ENCODE measurements at regions not wholly inside any gene's neighbourhood (a gene's known extent, or its start where the extent isn't known, plus 50 kb on each side); places are given as distances from the start of the nearest gene placed in this dataset.

- TF ChIP-seq, protein P1, sequence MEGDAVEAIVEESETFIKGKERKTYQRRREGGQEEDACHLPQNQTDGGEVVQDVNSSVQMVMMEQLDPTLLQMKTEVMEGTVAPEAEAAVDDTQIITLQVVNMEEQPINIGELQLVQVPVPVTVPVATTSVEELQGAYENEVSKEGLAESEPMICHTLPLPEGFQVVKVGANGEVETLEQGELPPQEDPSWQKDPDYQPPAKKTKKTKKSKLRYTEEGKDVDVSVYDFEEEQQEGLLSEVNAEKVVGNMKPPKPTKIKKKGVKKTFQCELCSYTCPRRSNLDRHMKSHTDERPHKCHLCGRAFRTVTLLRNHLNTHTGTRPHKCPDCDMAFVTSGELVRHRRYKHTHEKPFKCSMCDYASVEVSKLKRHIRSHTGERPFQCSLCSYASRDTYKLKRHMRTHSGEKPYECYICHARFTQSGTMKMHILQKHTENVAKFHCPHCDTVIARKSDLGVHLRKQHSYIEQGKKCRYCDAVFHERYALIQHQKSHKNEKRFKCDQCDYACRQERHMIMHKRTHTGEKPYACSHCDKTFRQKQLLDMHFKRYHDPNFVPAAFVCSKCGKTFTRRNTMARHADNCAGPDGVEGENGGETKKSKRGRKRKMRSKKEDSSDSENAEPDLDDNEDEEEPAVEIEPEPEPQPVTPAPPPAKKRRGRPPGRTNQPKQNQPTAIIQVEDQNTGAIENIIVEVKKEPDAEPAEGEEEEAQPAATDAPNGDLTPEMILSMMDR (IDR thresholded peaks at IDR 0.05; ENCODE audit: low read depth, low read length, missing control alignments) = no peak
- DNase-seq (ENCODE audit: extremely low read depth, low read depth) = no peak
- H3K4me3 ChIP-seq (replicated peaks; ENCODE audit: low read depth, low read length) = no peak overlapping the region
Observed at GRCh38 chr4:59841698-59842097, 1358.4 kb upstream of the ADGRL3 start.

- H3K4me3 ChIP-seq (replicated peaks; ENCODE audit: low read depth, low read length) = no peak overlapping the region
- no peak for DNase-seq (ENCODE audit: extremely low read depth, low read depth)
- TF ChIP-seq, protein P1 (IDR thresholded peaks at IDR 0.05; ENCODE audit: low read depth, low read length, missing control alignments) = no peak
Observed at GRCh38 chr4:59848457-59848856, 1351.7 kb upstream of the ADGRL3 start.

DNA sequence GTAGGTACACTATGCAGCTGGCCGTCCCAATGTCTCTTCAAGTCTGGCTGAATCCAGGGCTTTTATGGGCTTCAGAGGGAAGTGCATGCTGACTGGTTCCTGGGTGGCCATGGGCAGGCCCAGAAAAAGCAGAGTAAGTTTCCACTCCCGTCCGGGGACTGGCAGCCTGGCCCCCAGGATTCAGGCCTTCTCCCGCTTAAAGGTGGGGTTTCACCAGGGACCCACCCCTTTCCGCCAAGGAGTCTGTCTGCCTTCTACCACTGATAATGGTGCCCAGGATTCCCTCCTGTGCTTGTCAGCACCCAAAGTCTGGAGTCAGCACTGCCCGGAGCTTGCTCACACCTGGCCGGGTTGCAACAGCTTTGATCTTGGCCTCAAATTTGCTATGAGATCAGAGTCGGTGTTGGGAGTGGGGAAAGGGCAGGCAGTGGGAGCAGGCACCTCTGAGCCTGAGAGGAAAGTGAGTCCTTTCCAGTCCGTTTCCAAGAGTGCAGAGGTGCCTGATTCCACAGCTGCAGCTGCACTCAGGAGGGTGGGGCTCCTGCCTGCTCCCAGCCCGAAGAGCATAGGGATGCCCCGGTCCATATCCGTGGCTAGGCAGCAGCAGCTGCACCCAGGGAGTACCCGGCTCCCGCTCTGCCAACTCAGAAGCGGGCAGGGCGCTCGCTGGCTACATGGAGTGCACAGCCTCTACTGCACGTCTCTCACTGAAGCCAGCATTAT, 1344.3 kb upstream of the ADGRL3 start:
- TF ChIP-seq, protein P1 (IDR thresholded peaks at IDR 0.05; ENCODE audit: low read depth, low read length, missing control alignments) = no peak
- no peak for DNase-seq (ENCODE audit: extremely low read depth, low read depth)

GRCh38 chr4:59869056-59869455, 1331.1 kb upstream of the ADGRL3 start:
- TF ChIP-seq, protein P1 (IDR thresholded peaks at IDR 0.05; ENCODE audit: low read depth, low read length, missing control alignments) = no peak
- DNase-seq (ENCODE audit: extremely low read depth, low read depth) = no peak
- H3K4me3 ChIP-seq (replicated peaks; ENCODE audit: low read depth, low read length) = no peak overlapping the region

More for the DNA sequence above, 1344.3 kb upstream of the ADGRL3 start:
- no peak overlapping the region for H3K4me3 ChIP-seq (replicated peaks; ENCODE audit: low read depth, low read length)

GRCh38 chr4:59869559-59869958, 1330.6 kb upstream of the ADGRL3 start:
- DNase-seq (ENCODE audit: extremely low read depth, low read depth) = no peak
- TF ChIP-seq, protein P1 (IDR thresholded peaks at IDR 0.05; ENCODE audit: low read depth, low read length, missing control alignments) = no peak
- no peak overlapping the region for H3K4me3 ChIP-seq (replicated peaks; ENCODE audit: low read depth, low read length)

- TF ChIP-seq, protein P1 (IDR thresholded peaks at IDR 0.05; ENCODE audit: low read depth, low read length, missing control alignments) = no peak
- no peak for DNase-seq (ENCODE audit: extremely low read depth, low read depth)
- H3K4me3 ChIP-seq (replicated peaks; ENCODE audit: low read depth, low read length) = no peak overlapping the region
Observed at GRCh38 chr4:59881632-59882031, 1318.5 kb upstream of the ADGRL3 start.

GRCh38 chr4:59904331-59904730, 1295.8 kb upstream of the ADGRL3 start:
- TF ChIP-seq, protein P1 (IDR thresholded peaks at IDR 0.05; ENCODE audit: low read depth, low read length, missing control alignments) = no peak
- DNase-seq (ENCODE audit: extremely low read depth, low read depth) = no peak
- no peak overlapping the region for H3K4me3 ChIP-seq (replicated peaks; ENCODE audit: low read depth, low read length)
